ENCODE measurements at regions not wholly inside any gene's neighbourhood (a gene's known extent, or its start where the extent isn't known, plus 50 kb on each side); places are given as distances from the start of the nearest gene placed in this dataset.

- no peak for TF ChIP-seq CTCF (IDR thresholded peaks at IDR 0.05)
- TF ChIP-seq POLR2A (IDR thresholded peaks at IDR 0.05) = no peak
- TF ChIP-seq EP300 (IDR thresholded peaks at IDR 0.05) = no peak
These were observed 75.0 kb upstream of the SEM1 start for GRCh38 chr7:96784597-96784996.
